Lower lobe of right lung (tissue), 2 donors: ENCODE measurements at regions not wholly inside any gene's neighbourhood (a gene's known extent, or its start where the extent isn't known, plus 50 kb on each side); places are given as distances from the start of the nearest gene placed in this dataset.

ENCODE experiments used
- ATAC-seq, 2 donors: fragments of 200-7000 bp; cut with Tn5 transposase; one replicate each; pipeline ENCODE4 v1.9.1; 2020 to 2022; ENCODE audit warnings: mild to moderate bottlenecking in 2 of 2, moderate library complexity in 2 of 2
- DNase-seq: peaks from one replicate; pipeline ENCODE4 v3.0.0-alpha.2; 2020
- H3K27ac ChIP-seq: fragments of 200-600 bp; one replicate; pipeline ENCODE4 v1.8.0; 2022
- H3K27me3 ChIP-seq: fragments of 200-600 bp; one replicate; pipeline ENCODE4 v1.8.0; 2022; ENCODE audit warnings: low read depth
- H3K36me3 ChIP-seq: fragments of 200-600 bp; one replicate; pipeline ENCODE4 v1.8.0; 2022; ENCODE audit warnings: mild to moderate bottlenecking
- H3K4me1 ChIP-seq: fragments of 200-600 bp; one replicate; pipeline ENCODE4 v1.8.0; 2022
- H3K4me3 ChIP-seq: fragments of 200-600 bp; one replicate; pipeline ENCODE4 v1.8.0; 2022; ENCODE audit warnings: mild to moderate bottlenecking
- H3K9me3 ChIP-seq: fragments of 200-600 bp; one replicate; pipeline ENCODE4 v1.8.0; 2022
- CTCF ChIP-seq: fragments of 200-600 bp; IDR thresholded peaks from one replicate; pipeline ENCODE4 v1.8.0; 2022; ENCODE audit warnings: antibody characterized with exemption, mild to moderate bottlenecking
- intact Hi-C: fragments of 100-400 bp; cut with DNase I; formaldehyde crosslinking; loops from one replicate; pipeline ENCODE4 v1.11.0; 2022
- donor health status: DM: no; HTN: yes; CAD: no; lungs with severe emphysema.

- Histone ChIP-seq H3K27me3 (no peaks in the 10 kb centered on the region), H3K4me1 (peaks cover 5% of the 10 kb centered on the region), H3K36me3 (no peaks in the 10 kb centered on the region), H3K4me3 (no peak overlapping the region), H3K9me3 (no peaks in the 10 kb centered on the region), H3K27ac (no peak overlapping the region)
- no peak for TF ChIP-seq CTCF
- intact Hi-C loops: no loop called here
- DNase-seq (no peak), ATAC-seq (no peak)
Observed at GRCh38 chr2:145691659-145692058, 1171.7 kb upstream of the ZEB2 start.

DNA sequence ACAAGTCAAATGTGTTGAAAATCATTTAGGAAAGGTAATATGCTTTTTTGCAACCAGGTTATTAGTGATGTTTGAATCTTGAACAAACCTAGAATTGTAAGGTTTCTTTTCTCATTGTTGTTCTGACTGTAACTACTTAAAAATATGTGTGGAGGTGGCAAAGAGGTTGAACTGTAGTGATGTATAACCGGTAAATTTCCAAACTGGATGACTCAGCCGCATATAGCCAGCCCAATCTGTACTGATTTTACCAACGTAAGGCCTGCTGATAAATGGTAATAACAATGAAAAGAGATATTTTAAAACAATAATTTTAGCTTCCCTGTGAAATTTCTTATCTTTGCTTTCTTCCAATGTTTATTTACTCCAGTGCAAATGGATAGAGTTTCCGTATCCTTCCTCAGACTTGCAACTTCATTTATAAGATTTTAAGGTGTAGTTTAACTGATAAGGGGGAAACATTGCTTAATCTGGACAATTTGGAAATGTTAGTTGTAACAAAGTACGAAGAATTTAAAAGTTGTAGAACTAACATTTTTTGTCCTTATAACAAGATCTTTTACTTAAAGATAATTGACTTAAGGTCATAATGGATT is 1170.4 kb upstream of the ZEB2 start:
- no peak for DNase-seq
- H3K36me3 ChIP-seq: no peaks in the 10 kb centered on the region
- H3K27ac ChIP-seq: no peak overlapping the region
- H3K4me3 ChIP-seq: no peak overlapping the region
- H3K4me1 ChIP-seq: peaks cover 5% of the 10 kb centered on the region
- no peak for ATAC-seq
- intact Hi-C loops: no loop called here
- no peaks in the 10 kb centered on the region for H3K9me3 ChIP-seq
- H3K27me3 ChIP-seq: no peaks in the 10 kb centered on the region
- no peak for TF ChIP-seq CTCF

- no peak for ATAC-seq
- intact Hi-C loops: no loop called here
- no peak for DNase-seq
- Histone ChIP-seq H3K9me3 (no peaks in the 10 kb centered on the region), H3K36me3 (no peaks in the 10 kb centered on the region), H3K4me1 (peaks cover 5% of the 10 kb centered on the region), H3K27ac (no peak overlapping the region), H3K4me3 (no peak overlapping the region), H3K27me3 (no peaks in the 10 kb centered on the region)
- no peak for TF ChIP-seq CTCF
Observed at GRCh38 chr2:145689277-145689676, 1169.4 kb upstream of the ZEB2 start.

GRCh38 chr2:145688156-145688555 is 1168.2 kb upstream of the ZEB2 start:
- no peak overlapping the region for H3K4me3 ChIP-seq
- no peak for ATAC-seq
- no peak for TF ChIP-seq CTCF
- no peak for DNase-seq
- H3K27me3 ChIP-seq: no peaks in the 10 kb centered on the region
- H3K4me1 ChIP-seq: peaks cover 5% of the 10 kb centered on the region
- H3K27ac ChIP-seq: no peak overlapping the region
- intact Hi-C loops: no loop called here
- no peaks in the 10 kb centered on the region for H3K9me3 ChIP-seq
- H3K36me3 ChIP-seq: no peaks in the 10 kb centered on the region

- no peak for TF ChIP-seq CTCF
- Histone ChIP-seq H3K4me1 (peaks cover 5% of the 10 kb centered on the region), H3K9me3 (no peaks in the 10 kb centered on the region), H3K36me3 (no peaks in the 10 kb centered on the region), H3K4me3 (no peak overlapping the region), H3K27me3 (no peaks in the 10 kb centered on the region), H3K27ac (no peak overlapping the region)
- no peak for DNase-seq
- intact Hi-C loops: no loop called here
- peak; percentile 86 to 93 for ATAC-seq
Observed at GRCh38 chr2:145687442-145688134, 1167.7 kb upstream of the ZEB2 start.
